ENCODE measurements at regions not wholly inside any gene's neighbourhood (a gene's known extent, or its start where the extent isn't known, plus 50 kb on each side); places are given as distances from the start of the nearest gene placed in this dataset.

DNA sequence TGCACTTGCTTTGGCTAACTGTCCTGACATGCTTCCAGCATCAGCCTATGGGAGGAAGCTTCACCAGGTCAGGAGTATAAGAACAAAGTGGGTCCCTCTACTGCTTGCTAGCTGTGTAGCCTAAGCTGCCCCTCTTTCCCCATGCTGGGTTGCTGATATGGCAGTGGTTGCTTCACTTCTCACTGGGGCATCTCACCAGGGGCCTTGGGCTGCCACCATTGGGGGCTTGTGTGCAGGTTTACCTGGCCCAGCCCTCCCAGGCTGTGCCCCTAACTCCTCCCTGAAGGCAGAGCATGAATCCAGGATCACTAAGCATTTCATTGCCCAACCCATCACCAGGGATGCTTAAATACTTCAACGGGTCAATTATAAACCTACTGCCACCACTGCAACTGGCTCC is 817.1 kb upstream of the TMEFF2 start:
- ChIA-PET CTCF (no interaction called here), POLR2A (no interaction called here)
- TF ChIP-seq FOXM1 (IDR thresholded peaks at IDR 0.05; ENCODE audit: low read depth) (no peak), MEF2A (IDR thresholded peaks at IDR 0.05; ENCODE audit: borderline replicate concordance, low read depth) (no peak), NFIC (IDR thresholded peaks at IDR 0.05; ENCODE audit: borderline replicate concordance) (no peak), ELF1 (IDR thresholded peaks at IDR 0.05) (no peak), ZBTB33 (IDR thresholded peaks at IDR 0.05; ENCODE audit: borderline replicate concordance, low read depth) (no peak), YY1 (IDR thresholded peaks at IDR 0.05; ENCODE audit: low read depth) (no peak), EP300 (IDR thresholded peaks at IDR 0.05; ENCODE audit: borderline replicate concordance in 1 of 2, low read depth in 1 of 2, low read length in 1 of 2) (no peak), TCF12 (IDR thresholded peaks at IDR 0.05) (no peak), MXI1 (IDR thresholded peaks at IDR 0.05; ENCODE audit: low read depth, low read length) (no peak)
- Histone ChIP-seq H3K27me3 (ENCODE audit: insufficient read depth) (no peaks in the 10 kb centered on the region), H3K4me1 (ENCODE audit: control insufficient read depth in 1 of 2, insufficient read depth in 2 of 2, low read depth in 1 of 2, low read length in 1 of 2) (no peaks in the 10 kb centered on the region), H3K36me3 (replicated peaks in 1 of 2; ENCODE audit: control insufficient read depth in 1 of 2, insufficient read depth in 2 of 2, low read length in 1 of 2) (no peaks in the 10 kb centered on the region), H3K79me2 (ENCODE audit: insufficient read depth) (no peaks in the 10 kb centered on the region), H3K9me2 (no peaks in the 10 kb centered on the region), H3K27ac (ENCODE audit: low read depth in 2 of 2, low read length in 1 of 2) (no peak overlapping the region), H3F3A (replicated peaks; ENCODE audit: insufficient read depth) (no peaks in the 10 kb centered on the region), H3K4me2 (no peak overlapping the region), H4K20me1 (ENCODE audit: insufficient read depth) (no peaks in the 10 kb centered on the region), H3K4me3 (ENCODE audit: low read depth in 2 of 2, low read length in 1 of 2) (no peak overlapping the region), H3K9ac (no peak overlapping the region), H2AFZ (ENCODE audit: low read depth) (no peak overlapping the region), H3K9me3 (no peaks in the 10 kb centered on the region)
- DNase-seq, result no peak
- no CpG with 5 or more reads among the region's 1 CpG for WGBS (ENCODE audit: low lambda C conversion rate)

- Histone ChIP-seq H4K20me1 (ENCODE audit: insufficient read depth) (no peaks in the 10 kb centered on the region), H3K36me3 (replicated peaks in 1 of 2; ENCODE audit: control insufficient read depth in 1 of 2, insufficient read depth in 2 of 2, low read length in 1 of 2) (no peaks in the 10 kb centered on the region), H3K4me1 (ENCODE audit: control insufficient read depth in 1 of 2, insufficient read depth in 2 of 2, low read depth in 1 of 2, low read length in 1 of 2) (no peaks in the 10 kb centered on the region), H3K9me2 (no peaks in the 10 kb centered on the region), H3K79me2 (ENCODE audit: insufficient read depth) (no peaks in the 10 kb centered on the region), H3K4me3 (ENCODE audit: low read depth in 2 of 2, low read length in 1 of 2) (no peak overlapping the region), H3K4me2 (no peak overlapping the region), H3K9me3 (no peaks in the 10 kb centered on the region), H3K9ac (no peak overlapping the region), H3K27ac (ENCODE audit: low read depth in 2 of 2, low read length in 1 of 2) (no peak overlapping the region), H2AFZ (ENCODE audit: low read depth) (no peak overlapping the region), H3F3A (replicated peaks; ENCODE audit: insufficient read depth) (no peaks in the 10 kb centered on the region), H3K27me3 (ENCODE audit: insufficient read depth) (no peaks in the 10 kb centered on the region)
- DNase-seq, result no peak
- TF ChIP-seq GABPA (IDR thresholded peaks at IDR 0.05; ENCODE audit: low read depth) (no peak), FOXJ3 (CRISPR knock-in tag; IDR thresholded peaks at IDR 0.05) (no peak), JUND (IDR thresholded peaks at IDR 0.05) (no peak), POLR2AphosphoS5 (IDR thresholded peaks at IDR 0.05; ENCODE audit: low read depth, low read length) (no peak), SIN3A (IDR thresholded peaks at IDR 0.05; ENCODE audit: borderline replicate concordance, low read depth, low read length) (no peak), FOSL2 (IDR thresholded peaks at IDR 0.05; ENCODE audit: borderline replicate concordance, low read depth) (no peak), REST (IDR thresholded peaks at IDR 0.05; ENCODE audit: low read depth, low read length) (no peak), RXRA (IDR thresholded peaks at IDR 0.05; ENCODE audit: borderline replicate concordance, low read depth) (no peak)
- TF ChIP-seq, protein P1, sequence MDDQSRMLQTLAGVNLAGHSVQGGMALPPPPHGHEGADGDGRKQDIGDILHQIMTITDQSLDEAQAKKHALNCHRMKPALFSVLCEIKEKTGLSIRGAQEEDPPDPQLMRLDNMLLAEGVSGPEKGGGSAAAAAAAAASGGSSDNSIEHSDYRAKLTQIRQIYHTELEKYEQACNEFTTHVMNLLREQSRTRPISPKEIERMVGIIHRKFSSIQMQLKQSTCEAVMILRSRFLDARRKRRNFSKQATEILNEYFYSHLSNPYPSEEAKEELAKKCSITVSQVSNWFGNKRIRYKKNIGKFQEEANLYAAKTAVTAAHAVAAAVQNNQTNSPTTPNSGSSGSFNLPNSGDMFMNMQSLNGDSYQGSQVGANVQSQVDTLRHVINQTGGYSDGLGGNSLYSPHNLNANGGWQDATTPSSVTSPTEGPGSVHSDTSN (IDR thresholded peaks at IDR 0.05), result no peak
- POLR2A ChIA-PET, result no interaction called here
- WGBS (ENCODE audit: low lambda C conversion rate), result 40% methylated on average over 4 of the region's 4 CpGs
- CTCF ChIA-PET, result interaction anchor here (1.4 kb wide), 1 partner anchor 243 kb away, joined by 3 read pairs; no protein-coding TSS in a partner anchor
These were observed 798.3 kb upstream of the TMEFF2 start for GRCh38 chr2:192993059-192993458.
